ENCODE measurements at regions not wholly inside any gene's neighbourhood (a gene's known extent, or its start where the extent isn't known, plus 50 kb on each side); places are given as distances from the start of the nearest gene placed in this dataset.
"Not testable (repeated sequence)": the region's sequence is repeated elsewhere in the genome, so short reads cannot be mapped to it uniquely, and the experiment has no call there.

- no peaks in the 10 kb centered on the region for H3K9me2 ChIP-seq (replicated peaks; ENCODE audit: low read length)
- no peaks in the 10 kb centered on the region for H3K36me3 ChIP-seq (ENCODE audit: low read depth, low read length)
- H3K27me3 ChIP-seq (ENCODE audit: low read length): no peaks in the 10 kb centered on the region
- H3K79me2 ChIP-seq (ENCODE audit: low read length): no peaks in the 10 kb centered on the region
- intact Hi-C loops (cut with micrococcal nuclease): no loop called here
- CTCF ChIA-PET: no interaction called here
- no peaks in the 10 kb centered on the region for H3F3A ChIP-seq (ENCODE audit: low read length, unreplicated experiment)
- no peak overlapping the region for H3K9ac ChIP-seq (ENCODE audit: low read length)
- no peaks in the 10 kb centered on the region for H3K4me1 ChIP-seq (ENCODE audit: insufficient read depth, low read length)
- no peaks in the 10 kb centered on the region for H4K20me1 ChIP-seq (ENCODE audit: low read length)
- TF ChIP-seq EZH2phosphoT487 (IDR thresholded peaks at IDR 0.05; ENCODE audit: borderline replicate concordance, low read length): no peak
- no peak for TF ChIP-seq CTCF (conservative IDR thresholded peaks at IDR 0.05; ENCODE audit: low read depth, low read length)
- no peak for TF ChIP-seq EZH2 (IDR thresholded peaks at IDR 0.05; ENCODE audit: low read length, unreplicated experiment)
- DNase-seq (no peak), ATAC-seq (no peak)
- H3K4me2 ChIP-seq (ENCODE audit: low read length): no peak overlapping the region
- H3K4me3 ChIP-seq (ENCODE audit: low read length): no peak overlapping the region
- H3K27ac ChIP-seq (ENCODE audit: low read length): no peak overlapping the region
- H2AFZ ChIP-seq (ENCODE audit: low read length): no peak overlapping the region
- BruUV-seq (replicated peaks): no TSS peak
- POLR2A ChIA-PET (ENCODE audit: unreplicated experiment): no interaction called here
- H3K9me3 ChIP-seq (ENCODE audit: low read length): no peaks in the 10 kb centered on the region
Measured at GRCh38 chr7:159306012-159306411, 161.3 kb upstream of the VIPR2 start.

- H3K27ac ChIP-seq (ENCODE audit: low read length); POLR2A ChIA-PET (ENCODE audit: unreplicated experiment); DNase-seq: not testable (repeated sequence)
Measured at GRCh38 chr7:159305185-159305584, 160.5 kb upstream of the VIPR2 start.

GRCh38 chr7:159303510-159303909, 158.8 kb upstream of the VIPR2 start:
- H3K4me2 ChIP-seq (ENCODE audit: low read length); H3K79me2 ChIP-seq (ENCODE audit: low read length); H3K36me3 ChIP-seq (ENCODE audit: low read depth, low read length); H2AFZ ChIP-seq (ENCODE audit: low read length); H3K9me2 ChIP-seq (replicated peaks; ENCODE audit: low read length); H3F3A ChIP-seq (ENCODE audit: low read length, unreplicated experiment); H3K27ac ChIP-seq (ENCODE audit: low read length); ATAC-seq; intact Hi-C loops (cut with micrococcal nuclease); POLR2A ChIA-PET (ENCODE audit: unreplicated experiment); H3K27me3 ChIP-seq (ENCODE audit: low read length); H3K4me3 ChIP-seq (ENCODE audit: low read length); CTCF ChIA-PET; H3K4me1 ChIP-seq (ENCODE audit: insufficient read depth, low read length); DNase-seq; H3K9me3 ChIP-seq (ENCODE audit: low read length); H4K20me1 ChIP-seq (ENCODE audit: low read length); BruUV-seq (replicated peaks); H3K9ac ChIP-seq (ENCODE audit: low read length): not testable (repeated sequence)

More at GRCh38 chr7:159305185-159305584, 160.5 kb upstream of the VIPR2 start:
- intact Hi-C loops (cut with micrococcal nuclease); H3K79me2 ChIP-seq (ENCODE audit: low read length); H2AFZ ChIP-seq (ENCODE audit: low read length); H3K9me3 ChIP-seq (ENCODE audit: low read length); ATAC-seq; CTCF ChIA-PET; H3K36me3 ChIP-seq (ENCODE audit: low read depth, low read length); H3K27me3 ChIP-seq (ENCODE audit: low read length); H3F3A ChIP-seq (ENCODE audit: low read length, unreplicated experiment); BruUV-seq (replicated peaks); H3K4me3 ChIP-seq (ENCODE audit: low read length); H3K9ac ChIP-seq (ENCODE audit: low read length); H3K9me2 ChIP-seq (replicated peaks; ENCODE audit: low read length); H3K4me1 ChIP-seq (ENCODE audit: insufficient read depth, low read length); H3K4me2 ChIP-seq (ENCODE audit: low read length); H4K20me1 ChIP-seq (ENCODE audit: low read length): not testable (repeated sequence)

GRCh38 chr7:159296093-159296681, 151.5 kb upstream of the VIPR2 start:
- Histone ChIP-seq H2AFZ (ENCODE audit: low read length) (no peak overlapping the region), H3K9me2 (replicated peaks; ENCODE audit: low read length) (no peaks in the 10 kb centered on the region), H3K9me3 (ENCODE audit: low read length) (no peaks in the 10 kb centered on the region), H3K9ac (ENCODE audit: low read length) (no peak overlapping the region), H3K36me3 (ENCODE audit: low read depth, low read length) (no peaks in the 10 kb centered on the region), H3F3A (ENCODE audit: low read length, unreplicated experiment) (no peaks in the 10 kb centered on the region), H3K79me2 (ENCODE audit: low read length) (no peaks in the 10 kb centered on the region), H4K20me1 (ENCODE audit: low read length) (no peaks in the 10 kb centered on the region), H3K4me2 (ENCODE audit: low read length) (no peak overlapping the region), H3K4me3 (ENCODE audit: low read length) (no peak overlapping the region), H3K27me3 (ENCODE audit: low read length) (no peaks in the 10 kb centered on the region), H3K27ac (ENCODE audit: low read length) (no peak overlapping the region), H3K4me1 (ENCODE audit: insufficient read depth, low read length) (no peaks in the 10 kb centered on the region)
- intact Hi-C loops (cut with micrococcal nuclease): no loop called here
- no peak for DNase-seq
- TF ChIP-seq EZH2phosphoT487 (IDR thresholded peaks at IDR 0.05; ENCODE audit: borderline replicate concordance, low read length) (no peak), CTCF (conservative IDR thresholded peaks at IDR 0.05; ENCODE audit: low read depth, low read length) (no peak), EZH2 (IDR thresholded peaks at IDR 0.05; ENCODE audit: low read length, unreplicated experiment) (no peak)
- ChIA-PET POLR2A (ENCODE audit: unreplicated experiment) (no interaction called here), CTCF (no interaction called here)
- no peak for ATAC-seq
- no TSS peak for BruUV-seq (replicated peaks)

GRCh38 chr7:159286487-159286886, 141.8 kb upstream of the VIPR2 start:
- H2AFZ ChIP-seq (ENCODE audit: low read length); CTCF ChIA-PET; H3K27me3 ChIP-seq (ENCODE audit: low read length); H3K4me1 ChIP-seq (ENCODE audit: insufficient read depth, low read length); H3K9me3 ChIP-seq (ENCODE audit: low read length); H3K9ac ChIP-seq (ENCODE audit: low read length); H4K20me1 ChIP-seq (ENCODE audit: low read length); POLR2A ChIA-PET (ENCODE audit: unreplicated experiment); BruUV-seq (replicated peaks); intact Hi-C loops (cut with micrococcal nuclease); H3K4me2 ChIP-seq (ENCODE audit: low read length); H3K79me2 ChIP-seq (ENCODE audit: low read length); H3K36me3 ChIP-seq (ENCODE audit: low read depth, low read length); H3F3A ChIP-seq (ENCODE audit: low read length, unreplicated experiment); H3K27ac ChIP-seq (ENCODE audit: low read length); DNase-seq; H3K4me3 ChIP-seq (ENCODE audit: low read length); H3K9me2 ChIP-seq (replicated peaks; ENCODE audit: low read length); ATAC-seq: not testable (repeated sequence)

Data from PC-3 (cell line).